ES-I3 (cell line): ENCODE measurements at regions not wholly inside any gene's neighbourhood (a gene's known extent, or its start where the extent isn't known, plus 50 kb on each side); places are given as distances from the start of the nearest gene placed in this dataset.

Source experiments
- H3K36me3 ChIP-seq: 2 replicates; pipeline ENCODE4 v1.6.1; 2013; ENCODE audit warnings: mild to moderate bottlenecking, low read length, control low read depth, moderate library complexity; ENCODE audit not compliant: insufficient read depth
- H3K4me1 ChIP-seq: 2 replicates; pipeline ENCODE4 v1.6.1; 2013; ENCODE audit warnings: mild to moderate bottlenecking, control low read depth, low read length; ENCODE audit not compliant: insufficient read depth
- H3K9ac ChIP-seq: 2 replicates; pipeline ENCODE4 v1.6.1; 2013; ENCODE audit warnings: low read depth, mild to moderate bottlenecking, low read length, moderate library complexity
- H3K9me3 ChIP-seq: 2 replicates; pipeline ENCODE4 v1.6.1; 2013; ENCODE audit warnings: mild to moderate bottlenecking, low read length, moderate library complexity; ENCODE audit not compliant: control insufficient read depth, insufficient read depth

GRCh38 chr10:105434970-105435369 is 793.9 kb downstream of the SORCS3 start:
- no peaks in the 10 kb centered on the region for H3K4me1 ChIP-seq
- H3K9ac ChIP-seq, result no peak overlapping the region
- no peaks in the 10 kb centered on the region for H3K9me3 ChIP-seq
- H3K36me3 ChIP-seq, result no peaks in the 10 kb centered on the region

- H3K9ac ChIP-seq, result no peak overlapping the region
- H3K36me3 ChIP-seq, result no peaks in the 10 kb centered on the region
- no peaks in the 10 kb centered on the region for H3K4me1 ChIP-seq
- H3K9me3 ChIP-seq, result no peaks in the 10 kb centered on the region
These were observed 772.9 kb downstream of the SORCS3 start for GRCh38 chr10:105413997-105414396.

- no peaks in the 10 kb centered on the region for H3K9me3 ChIP-seq
- H3K4me1 ChIP-seq, result no peaks in the 10 kb centered on the region
- no peaks in the 10 kb centered on the region for H3K36me3 ChIP-seq
- H3K9ac ChIP-seq, result no peak overlapping the region
These were observed 768.3 kb downstream of the SORCS3 start for GRCh38 chr10:105409370-105409769.

- H3K4me1 ChIP-seq, result no peaks in the 10 kb centered on the region
- no peaks in the 10 kb centered on the region for H3K36me3 ChIP-seq
- H3K9ac ChIP-seq, result no peak overlapping the region
- H3K9me3 ChIP-seq, result no peaks in the 10 kb centered on the region
These were observed 765.4 kb downstream of the SORCS3 start for GRCh38 chr10:105406488-105406887.

- Histone ChIP-seq H3K9me3 (no peaks in the 10 kb centered on the region), H3K9ac (no peak overlapping the region), H3K4me1 (no peaks in the 10 kb centered on the region), H3K36me3 (no peaks in the 10 kb centered on the region)
These were observed 757.1 kb downstream of the SORCS3 start for GRCh38 chr10:105398202-105398601.

GRCh38 chr10:105391670-105392351 is 750.7 kb downstream of the SORCS3 start:
- no peaks in the 10 kb centered on the region for H3K4me1 ChIP-seq
- no peaks in the 10 kb centered on the region for H3K9me3 ChIP-seq
- no peak overlapping the region for H3K9ac ChIP-seq
- H3K36me3 ChIP-seq, result no peaks in the 10 kb centered on the region

GRCh38 chr10:105387971-105388370 is 746.9 kb downstream of the SORCS3 start:
- no peaks in the 10 kb centered on the region for H3K4me1 ChIP-seq
- H3K36me3 ChIP-seq, result no peaks in the 10 kb centered on the region
- no peak overlapping the region for H3K9ac ChIP-seq
- no peaks in the 10 kb centered on the region for H3K9me3 ChIP-seq

GRCh38 chr10:105383978-105384377 is 742.9 kb downstream of the SORCS3 start:
- Histone ChIP-seq H3K9me3 (no peaks in the 10 kb centered on the region), H3K9ac (no peak overlapping the region), H3K36me3 (no peaks in the 10 kb centered on the region), H3K4me1 (no peaks in the 10 kb centered on the region)

GRCh38 chr10:105370692-105371091 is 729.6 kb downstream of the SORCS3 start:
- Histone ChIP-seq H3K9me3 (no peaks in the 10 kb centered on the region), H3K4me1 (no peaks in the 10 kb centered on the region), H3K36me3 (no peaks in the 10 kb centered on the region), H3K9ac (no peak overlapping the region)

GRCh38 chr10:105359708-105360107 is 718.6 kb downstream of the SORCS3 start:
- no peak overlapping the region for H3K9ac ChIP-seq
- no peaks in the 10 kb centered on the region; the same call in 1 of the 2 replicates for H3K9me3 ChIP-seq
- no peaks in the 10 kb centered on the region for H3K36me3 ChIP-seq
- H3K4me1 ChIP-seq, result no peaks in the 10 kb centered on the region

- no peaks in the 10 kb centered on the region for H3K4me1 ChIP-seq
- H3K36me3 ChIP-seq, result no peaks in the 10 kb centered on the region
- no peak overlapping the region for H3K9ac ChIP-seq
- no peaks in the 10 kb centered on the region; the same call in 1 of the 2 replicates for H3K9me3 ChIP-seq
These were observed 717.8 kb downstream of the SORCS3 start for GRCh38 chr10:105358911-105359310.

GRCh38 chr10:105356626-105357025 is 715.5 kb downstream of the SORCS3 start:
- no peaks in the 10 kb centered on the region; the same call in 1 of the 2 replicates for H3K9me3 ChIP-seq
- no peaks in the 10 kb centered on the region for H3K36me3 ChIP-seq
- H3K4me1 ChIP-seq, result no peaks in the 10 kb centered on the region
- H3K9ac ChIP-seq, result no peak overlapping the region

GRCh38 chr10:105354010-105354409 is 712.9 kb downstream of the SORCS3 start:
- H3K36me3 ChIP-seq, result no peaks in the 10 kb centered on the region
- H3K9ac ChIP-seq, result no peak overlapping the region
- H3K4me1 ChIP-seq, result no peaks in the 10 kb centered on the region
- H3K9me3 ChIP-seq, result no peaks in the 10 kb centered on the region

GRCh38 chr10:105352827-105353226 is 711.7 kb downstream of the SORCS3 start:
- no peak overlapping the region for H3K9ac ChIP-seq
- H3K4me1 ChIP-seq, result no peaks in the 10 kb centered on the region

GRCh38 chr10:105352281-105352680 is 711.2 kb downstream of the SORCS3 start:
- H3K36me3 ChIP-seq, result no peaks in the 10 kb centered on the region
- H3K4me1 ChIP-seq, result no peaks in the 10 kb centered on the region
- H3K9ac ChIP-seq, result no peak overlapping the region
- no peaks in the 10 kb centered on the region for H3K9me3 ChIP-seq

More at GRCh38 chr10:105352827-105353226, 711.7 kb downstream of the SORCS3 start:
- no peaks in the 10 kb centered on the region for H3K36me3 ChIP-seq
- no peaks in the 10 kb centered on the region for H3K9me3 ChIP-seq
